ENCODE measurements at regions not wholly inside any gene's neighbourhood (a gene's known extent, or its start where the extent isn't known, plus 50 kb on each side); places are given as distances from the start of the nearest gene placed in this dataset.
"Not testable (repeated sequence)": the region's sequence is repeated elsewhere in the genome, so short reads cannot be mapped to it uniquely, and the experiment has no call there.

DNA sequence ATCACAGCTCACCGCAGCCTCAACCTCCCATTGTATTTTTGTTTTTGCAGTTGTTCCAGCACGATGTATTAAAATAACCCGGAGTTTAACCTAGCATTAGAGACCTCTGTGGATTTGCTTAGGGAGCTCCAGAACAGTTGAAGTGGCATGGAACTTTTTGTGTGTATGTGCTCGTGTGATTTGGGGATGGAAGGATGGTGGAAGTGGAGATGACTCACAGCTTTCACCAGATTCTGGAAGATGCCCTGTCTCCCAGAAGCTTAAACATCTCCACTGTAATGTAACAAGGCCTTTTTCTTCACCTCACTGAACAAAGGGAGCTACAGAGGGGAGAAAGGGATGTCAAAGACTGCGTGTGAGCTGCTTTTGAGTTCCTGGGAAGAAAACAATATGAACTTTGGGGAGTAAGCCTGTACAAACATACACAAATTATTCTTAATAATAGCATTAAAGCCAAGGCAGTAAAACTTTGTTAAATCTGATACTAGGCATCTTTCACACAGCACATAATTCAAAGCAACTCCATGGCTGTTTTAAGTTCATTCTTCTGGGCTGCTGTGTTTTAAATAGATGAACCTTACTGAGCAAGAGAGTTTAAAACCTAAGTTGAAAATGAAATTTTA lies 226.4 kb downstream of the ADAMTS15 start:
- Histone ChIP-seq H3K9me3 (no peaks in the 10 kb centered on the region), H3K4me3 (no peak overlapping the region), H3K4me1 (no peaks in the 10 kb centered on the region), H3K36me3 (ENCODE audit: low read depth, missing control alignments) (no peaks in the 10 kb centered on the region), H3K27ac (no peak overlapping the region), H3K27me3 (no peaks in the 10 kb centered on the region)
- intact Hi-C loops (cut with DNase I; ENCODE audit: low total_unique reads), result no loop called here
- no peak for TF ChIP-seq CTCF (IDR thresholded peaks at IDR 0.05)
- TF ChIP-seq POLR2A (IDR thresholded peaks at IDR 0.05), result no peak
- DNase-seq, result no peak
- WGBS, 2 donors, result 83 to 85% methylated on average over 5 of the region's 5 CpGs

- H3K4me3 ChIP-seq, result no peak overlapping the region
- H3K36me3 ChIP-seq (ENCODE audit: low read depth, missing control alignments), result no peaks in the 10 kb centered on the region
- TF ChIP-seq CTCF (IDR thresholded peaks at IDR 0.05) (no peak), POLR2A (IDR thresholded peaks at IDR 0.05) (no peak)
- no peak overlapping the region for H3K27ac ChIP-seq
- no peaks in the 10 kb centered on the region for H3K9me3 ChIP-seq
- intact Hi-C loops (cut with DNase I; ENCODE audit: low total_unique reads), result no loop called here
- no peaks in the 10 kb centered on the region for H3K27me3 ChIP-seq
- no peaks in the 10 kb centered on the region for H3K4me1 ChIP-seq
- 57 to 60% methylated on average over 10 of the region's 10 CpGs for WGBS, 2 donors
- DNase-seq, result no peak
These were observed 227.0 kb downstream of the ADAMTS15 start for GRCh38 chr11:130675371-130675821.

DNA sequence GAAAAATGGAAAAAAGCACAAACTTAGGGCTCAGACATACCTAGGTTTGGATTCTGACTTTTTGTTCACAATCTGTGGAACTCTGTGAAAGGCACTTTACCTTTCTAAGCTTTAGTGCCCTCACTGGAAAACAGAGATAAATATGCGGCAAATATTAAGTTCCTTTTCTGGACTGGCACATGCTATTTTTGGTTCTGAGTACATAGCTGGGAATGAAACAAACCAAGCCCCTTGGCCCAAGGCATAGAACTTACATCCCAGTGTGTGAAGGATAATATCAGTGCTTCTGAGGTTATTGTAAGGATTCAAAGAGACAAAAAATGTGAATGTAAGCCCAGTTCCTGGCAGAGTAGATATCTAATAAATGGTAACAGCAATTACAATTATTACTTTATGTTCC lies 227.5 kb downstream of the ADAMTS15 start:
- DNase-seq, result no peak
- intact Hi-C loops (cut with DNase I; ENCODE audit: low total_unique reads), result no loop called here
- Histone ChIP-seq H3K9me3 (no peaks in the 10 kb centered on the region), H3K27ac (no peak overlapping the region), H3K4me3 (no peak overlapping the region), H3K27me3 (no peaks in the 10 kb centered on the region), H3K36me3 (ENCODE audit: low read depth, missing control alignments) (no peaks in the 10 kb centered on the region), H3K4me1 (no peaks in the 10 kb centered on the region)
- WGBS, 2 donors, result 71 to 78% methylated on average over 1 of the region's 1 CpG
- TF ChIP-seq CTCF (IDR thresholded peaks at IDR 0.05), result no peak
- no peak for TF ChIP-seq POLR2A (IDR thresholded peaks at IDR 0.05)

- WGBS, 2 donors, result 72 to 73% methylated on average over 6 of the region's 6 CpGs
- H3K27me3 ChIP-seq, result no peaks in the 10 kb centered on the region
- intact Hi-C loops (cut with DNase I; ENCODE audit: low total_unique reads), result no loop called here
- no peaks in the 10 kb centered on the region for H3K9me3 ChIP-seq
- no peak overlapping the region for H3K4me3 ChIP-seq
- no peaks in the 10 kb centered on the region for H3K4me1 ChIP-seq
- no peak overlapping the region for H3K27ac ChIP-seq
- no peak for TF ChIP-seq POLR2A (IDR thresholded peaks at IDR 0.05)
- TF ChIP-seq CTCF (IDR thresholded peaks at IDR 0.05), result no peak
- DNase-seq, result no peak
- no peaks in the 10 kb centered on the region for H3K36me3 ChIP-seq (ENCODE audit: low read depth, missing control alignments)
These were observed 229.2 kb downstream of the ADAMTS15 start for GRCh38 chr11:130677486-130678153.

- Histone ChIP-seq H3K4me3 (no peak overlapping the region), H3K36me3 (ENCODE audit: low read depth, missing control alignments) (no peaks in the 10 kb centered on the region), H3K9me3 (no peaks in the 10 kb centered on the region), H3K27ac (no peak overlapping the region), H3K27me3 (no peaks in the 10 kb centered on the region), H3K4me1 (no peaks in the 10 kb centered on the region)
- TF ChIP-seq POLR2A (IDR thresholded peaks at IDR 0.05) (no peak), CTCF (IDR thresholded peaks at IDR 0.05) (no peak)
- 89 to 92% methylated on average over 4 of the region's 4 CpGs for WGBS, 2 donors
- intact Hi-C loops (cut with DNase I; ENCODE audit: low total_unique reads), result no loop called here
- no peak for DNase-seq
These were observed 230.8 kb downstream of the ADAMTS15 start for GRCh38 chr11:130679247-130679646.

DNA sequence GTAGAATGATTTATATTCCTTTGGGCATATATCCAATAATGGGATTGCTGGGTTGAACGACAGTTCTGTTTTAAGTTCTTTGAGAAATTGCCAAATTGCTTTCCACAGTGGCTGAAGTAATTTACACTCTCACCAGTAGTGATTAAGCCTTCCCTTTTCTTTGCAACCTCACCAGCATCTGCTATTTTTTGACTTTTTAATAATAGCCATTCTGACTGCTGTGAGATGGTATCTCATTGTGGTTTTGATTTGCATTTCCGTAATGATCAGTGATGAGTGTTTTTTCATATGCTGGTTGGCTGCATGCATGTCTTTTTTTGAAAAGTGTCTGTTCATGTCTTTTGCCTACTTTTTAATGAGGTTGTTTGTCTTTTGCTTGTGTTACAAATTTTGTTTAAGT lies 233.8 kb downstream of the SNX19 start:
- DNase-seq; intact Hi-C loops (cut with DNase I; ENCODE audit: low total_unique reads); H3K27me3 ChIP-seq; H3K27ac ChIP-seq; H3K4me3 ChIP-seq; H3K36me3 ChIP-seq (ENCODE audit: low read depth, missing control alignments); H3K9me3 ChIP-seq; H3K4me1 ChIP-seq: not testable (repeated sequence)
- WGBS, 2 donors, result 85 to 88% methylated on average over 2 of the region's 2 CpGs
